Forelimb muscle (tissue), 1 donor: ENCODE measurements at regions not wholly inside any gene's neighbourhood (a gene's known extent, or its start where the extent isn't known, plus 50 kb on each side); places are given as distances from the start of the nearest gene placed in this dataset.
"Not testable (repeated sequence)": the region's sequence is repeated elsewhere in the genome, so short reads cannot be mapped to it uniquely, and the experiment has no call there.

Source experiments
- DNase-seq: peaks from one replicate; pipeline ENCODE4 v3.0.0-alpha.2; 2013; ENCODE audit warnings: low read depth

DNA sequence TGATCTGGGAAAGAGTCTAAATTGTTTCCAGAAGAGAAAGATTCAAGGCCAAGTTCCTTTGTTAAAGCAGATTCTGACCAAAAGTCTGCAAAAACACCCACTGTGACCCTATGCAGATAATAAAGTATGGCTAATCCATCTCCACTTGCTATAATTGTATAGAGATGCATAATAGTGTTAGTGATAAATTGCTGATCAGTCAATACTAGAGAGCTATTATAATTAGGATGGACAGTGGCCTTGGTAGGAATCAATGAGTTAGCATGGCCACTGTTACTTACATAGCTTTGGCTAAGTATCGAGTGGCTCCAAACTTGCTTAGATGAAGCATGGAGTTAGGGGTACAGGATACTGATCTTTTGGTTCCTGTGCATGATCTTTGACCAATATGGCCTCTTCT, 683.4 kb upstream of the MEF2C start:
- no peak for DNase-seq

DNA sequence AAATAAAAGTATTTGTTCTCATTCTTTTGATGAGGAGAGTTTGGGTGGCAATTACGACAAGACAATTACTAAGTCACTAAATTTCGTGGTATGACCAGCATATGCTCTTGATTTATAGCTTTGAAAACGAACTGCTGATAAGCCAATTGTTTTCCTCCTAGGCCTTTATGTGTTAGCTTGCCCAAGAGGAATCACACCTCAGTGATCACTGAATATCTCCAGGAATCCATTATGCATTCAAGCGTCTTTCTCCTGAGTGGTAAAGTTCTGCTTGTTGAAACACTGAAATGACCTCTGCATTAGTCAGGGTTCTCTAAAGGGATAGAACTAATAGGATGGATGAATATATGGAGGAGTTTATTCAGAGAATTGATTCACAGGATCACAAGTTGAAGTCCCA, 677.7 kb upstream of the MEF2C start:
- no peak for DNase-seq

DNA sequence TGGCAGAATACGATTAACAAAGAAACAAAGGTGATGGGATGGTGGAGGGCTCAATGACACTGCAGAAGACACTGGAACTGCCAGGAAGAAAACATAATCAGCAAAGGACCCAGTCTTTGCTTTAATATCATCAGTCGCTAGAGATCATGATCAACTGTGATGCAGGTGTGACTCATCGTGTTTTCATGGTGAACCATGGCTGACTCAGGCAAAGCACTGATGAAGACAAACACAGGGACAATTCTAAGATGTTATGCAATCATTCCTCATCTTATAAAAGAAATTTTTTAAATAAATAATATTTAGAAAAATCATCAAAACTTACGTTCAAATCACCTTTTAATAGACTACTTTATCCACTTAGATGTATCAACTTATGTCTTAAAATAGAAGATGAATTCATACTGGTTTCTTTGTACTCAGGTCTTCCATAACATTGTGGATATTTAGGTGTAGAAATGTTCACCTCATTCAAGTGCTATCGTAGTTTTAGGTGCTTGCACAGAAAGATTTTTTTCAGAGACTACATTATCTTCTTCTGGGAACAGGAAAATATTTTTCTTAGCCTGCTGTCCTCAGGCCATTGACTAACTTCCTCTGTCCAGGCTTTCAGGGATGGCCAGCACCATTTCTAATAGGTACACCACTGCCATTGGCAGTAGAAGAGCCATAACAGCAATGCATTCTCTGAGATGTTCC, 673.4 kb upstream of the MEF2C start:
- DNase-seq, result no peak

DNA sequence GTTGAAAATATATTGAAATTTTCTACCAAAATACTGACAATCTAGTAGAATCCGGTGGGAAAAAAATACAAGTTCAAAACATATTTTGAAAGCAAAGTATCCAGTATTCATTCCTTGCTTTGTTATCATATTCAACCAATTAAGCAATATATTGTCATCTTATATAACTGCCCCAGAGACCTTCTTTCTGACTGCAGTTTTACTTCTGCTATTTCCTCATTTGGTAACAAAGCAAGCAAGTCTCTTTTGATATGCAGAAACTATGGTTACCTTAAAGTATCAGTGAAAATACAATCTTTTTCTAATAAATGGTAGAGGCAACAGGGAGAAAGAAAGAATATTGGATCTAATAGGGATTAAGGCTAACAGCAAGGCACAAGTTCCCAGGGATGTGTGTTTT, 663.7 kb upstream of the MEF2C start:
- no peak for DNase-seq

DNA sequence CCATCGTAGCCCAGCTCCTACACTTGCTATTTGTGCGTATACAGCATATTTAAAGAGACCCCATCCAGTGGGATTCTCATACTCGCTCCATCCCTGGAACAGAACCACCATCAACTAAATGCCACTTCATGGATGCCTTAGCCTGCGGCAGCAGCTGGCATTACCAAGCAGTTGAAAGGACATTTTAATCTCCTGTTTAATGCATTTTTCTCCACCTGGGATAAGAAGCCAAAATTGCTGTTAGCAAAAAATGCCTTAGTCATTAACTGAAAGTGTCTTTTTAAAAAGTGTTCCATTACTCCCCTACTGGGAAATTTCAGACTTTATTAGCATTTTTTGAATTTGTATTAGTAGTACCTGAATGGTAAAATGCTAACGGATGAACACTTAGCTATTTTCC, 662.6 kb upstream of the MEF2C start:
- no peak for DNase-seq

DNA sequence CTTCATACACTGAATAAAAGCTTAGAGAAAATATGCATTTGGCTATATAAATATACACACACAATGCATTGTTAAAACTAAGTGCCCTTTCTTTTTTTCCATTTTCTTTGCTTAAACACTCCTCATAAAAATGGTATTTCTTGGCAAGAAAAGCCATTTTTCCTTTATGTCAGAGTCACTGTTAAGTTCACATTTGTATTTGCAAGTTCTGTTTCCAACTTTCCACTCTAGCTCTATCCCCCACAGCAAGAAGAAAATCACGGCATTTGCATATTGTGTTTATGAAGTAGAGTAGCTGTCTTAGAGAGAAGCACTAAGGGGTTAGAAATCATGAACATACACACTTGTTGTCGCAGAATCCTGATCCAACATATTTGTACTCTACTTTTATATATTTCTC, 662.1 kb upstream of the MEF2C start:
- DNase-seq, result peak; percentile 51

DNA sequence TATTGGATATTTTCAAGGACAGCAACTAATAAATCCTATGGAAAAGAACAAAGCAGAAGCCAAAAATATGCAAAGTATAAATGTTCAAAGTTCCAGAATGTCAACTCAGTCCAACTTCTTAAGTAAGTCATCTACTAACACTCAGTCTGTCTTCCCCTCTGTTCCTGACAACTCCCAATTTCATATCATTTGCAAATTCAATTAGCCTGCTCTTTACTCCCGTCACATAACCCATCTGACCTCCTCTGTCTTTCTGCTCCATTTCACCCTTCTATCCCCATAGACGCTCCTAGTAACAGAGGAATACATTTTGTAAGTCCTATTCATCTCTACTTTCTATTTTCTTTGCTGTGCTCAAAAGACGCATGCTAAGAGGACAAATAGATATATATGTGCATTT, 659.8 kb upstream of the MEF2C start:
- no peak for DNase-seq

DNA sequence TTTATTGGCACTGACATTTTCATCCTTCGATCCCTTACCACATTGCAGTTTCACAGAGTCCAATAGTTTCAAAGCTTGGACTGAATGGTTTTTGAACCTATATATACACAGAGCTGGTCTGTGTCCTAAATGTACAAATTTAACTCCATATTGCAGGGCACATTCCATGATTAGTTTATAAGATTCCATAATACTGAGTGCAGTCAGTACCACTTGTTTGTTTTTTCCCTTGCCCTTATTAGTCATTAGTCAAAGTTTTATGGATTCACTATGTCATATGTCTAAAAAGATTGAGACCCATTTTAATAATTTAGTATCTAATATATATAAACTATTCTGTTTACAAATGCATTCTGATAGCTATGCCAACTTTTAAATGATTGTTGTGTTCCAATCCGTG, 654.8 kb upstream of the MEF2C start:
- no peak for DNase-seq

DNA sequence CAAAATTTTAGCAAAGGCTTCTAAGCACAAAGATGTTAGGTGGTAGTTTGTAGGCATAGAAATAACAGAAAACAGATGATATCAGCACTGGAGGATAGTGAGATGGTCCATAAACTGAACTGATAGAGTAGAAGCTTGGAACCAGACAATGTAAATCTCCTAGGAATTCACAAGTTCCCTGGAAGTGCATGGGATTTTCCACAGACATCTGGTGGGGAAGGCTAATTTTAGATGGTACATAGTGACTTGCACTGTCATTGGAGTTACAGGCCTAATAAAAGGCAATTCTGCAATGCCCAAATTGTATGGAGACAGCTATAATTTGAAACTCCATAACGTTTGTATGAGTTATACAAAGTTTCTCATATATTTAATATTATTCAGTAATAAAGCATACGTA, 653.0 kb upstream of the MEF2C start:
- no peak for DNase-seq

DNA sequence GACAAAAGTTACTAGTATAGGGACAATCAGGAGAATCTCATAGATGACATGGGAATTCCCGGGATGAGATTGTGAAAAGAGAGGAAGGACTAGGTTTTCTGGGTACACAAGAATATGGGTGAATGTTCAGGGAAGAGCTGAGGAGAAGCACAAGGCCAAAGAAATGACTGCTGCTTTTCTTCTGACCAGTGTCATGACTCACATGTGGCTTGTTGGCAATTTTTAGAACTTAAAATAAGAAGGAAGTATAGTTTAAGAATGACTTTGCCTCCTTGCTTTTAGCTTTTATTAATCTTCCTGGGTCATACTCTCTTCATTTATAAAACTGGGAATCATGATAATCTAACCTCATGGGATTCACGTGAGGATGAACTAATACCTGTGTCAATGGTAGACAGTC, 652.4 kb upstream of the MEF2C start:
- no peak for DNase-seq

DNA sequence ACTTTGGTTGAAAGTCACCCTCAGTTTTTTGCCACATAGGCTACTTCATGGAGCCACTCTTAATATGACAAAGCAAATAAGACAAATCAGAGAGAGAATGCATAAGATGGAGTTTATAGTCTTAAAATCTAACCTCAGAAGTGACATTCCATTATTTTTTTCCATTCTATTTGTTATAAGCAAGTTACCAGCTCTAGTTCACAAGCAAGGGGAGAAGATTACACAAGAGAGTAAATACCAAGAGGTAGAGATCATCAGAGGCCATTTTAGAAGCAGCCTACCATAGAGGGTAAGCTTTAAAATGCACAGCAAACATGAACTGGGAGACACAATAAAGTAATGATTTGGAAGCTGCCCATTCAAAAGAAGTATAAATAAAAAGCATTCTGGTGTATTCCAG, 651.3 kb upstream of the MEF2C start:
- DNase-seq, result no peak

DNA sequence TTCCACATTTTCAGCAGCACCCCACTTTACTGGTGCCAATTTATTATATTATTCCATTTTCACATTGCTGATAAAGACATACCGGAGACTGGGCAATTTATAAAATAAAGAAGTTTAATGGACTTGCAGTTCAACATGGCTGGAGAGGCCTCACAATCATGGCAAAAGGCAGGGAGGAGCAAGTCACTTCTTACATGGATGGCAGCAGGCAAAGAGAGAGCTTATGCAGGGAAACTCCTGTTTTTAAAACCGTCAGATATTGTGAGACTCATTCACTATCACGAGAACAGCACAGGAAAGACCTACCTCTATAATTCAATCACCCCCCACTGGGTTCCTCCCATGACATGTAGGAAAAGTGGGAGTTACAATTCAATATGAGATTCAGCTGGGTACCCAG, 641.8 kb upstream of the MEF2C start:
- DNase-seq, result no peak

DNA sequence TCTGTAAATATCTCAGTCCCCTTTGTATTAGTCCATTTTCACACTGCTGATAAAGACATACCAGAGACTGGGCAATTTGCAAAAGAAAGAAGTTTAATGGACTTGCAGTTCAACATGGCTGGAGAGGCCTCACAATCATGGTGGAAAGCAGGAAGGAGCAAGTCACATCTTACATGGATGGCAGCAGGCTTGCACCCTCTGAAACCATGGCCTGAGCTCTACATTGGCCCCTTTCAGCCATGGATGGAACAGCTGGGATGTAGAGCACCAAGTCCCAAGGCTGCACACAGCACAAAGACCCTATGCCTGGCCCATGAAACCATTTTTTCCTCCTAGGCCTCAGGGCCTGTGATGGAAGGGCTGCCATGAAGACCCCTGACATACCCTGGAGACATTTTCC, 640.9 kb upstream of the MEF2C start:
- DNase-seq, result not testable (repeated sequence)

DNA sequence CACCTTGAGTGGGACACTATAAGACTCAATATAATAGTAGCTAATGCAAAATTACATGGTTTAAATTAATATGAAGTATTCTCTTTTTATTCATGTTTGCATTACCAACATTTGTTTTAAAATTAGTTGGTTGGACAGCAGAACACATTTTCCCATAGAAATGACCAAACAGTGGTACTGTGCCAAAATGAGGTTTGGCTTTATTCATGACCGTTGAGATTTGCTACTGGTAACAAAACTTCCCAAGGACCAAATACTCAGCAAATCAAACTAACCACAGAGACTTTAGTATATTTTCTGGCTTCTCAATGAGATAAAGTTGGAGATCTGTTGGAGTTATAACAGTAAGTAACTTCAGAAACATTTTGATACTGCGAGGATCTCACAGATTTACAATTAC, 637.8 kb upstream of the MEF2C start:
- DNase-seq, result no peak

DNA sequence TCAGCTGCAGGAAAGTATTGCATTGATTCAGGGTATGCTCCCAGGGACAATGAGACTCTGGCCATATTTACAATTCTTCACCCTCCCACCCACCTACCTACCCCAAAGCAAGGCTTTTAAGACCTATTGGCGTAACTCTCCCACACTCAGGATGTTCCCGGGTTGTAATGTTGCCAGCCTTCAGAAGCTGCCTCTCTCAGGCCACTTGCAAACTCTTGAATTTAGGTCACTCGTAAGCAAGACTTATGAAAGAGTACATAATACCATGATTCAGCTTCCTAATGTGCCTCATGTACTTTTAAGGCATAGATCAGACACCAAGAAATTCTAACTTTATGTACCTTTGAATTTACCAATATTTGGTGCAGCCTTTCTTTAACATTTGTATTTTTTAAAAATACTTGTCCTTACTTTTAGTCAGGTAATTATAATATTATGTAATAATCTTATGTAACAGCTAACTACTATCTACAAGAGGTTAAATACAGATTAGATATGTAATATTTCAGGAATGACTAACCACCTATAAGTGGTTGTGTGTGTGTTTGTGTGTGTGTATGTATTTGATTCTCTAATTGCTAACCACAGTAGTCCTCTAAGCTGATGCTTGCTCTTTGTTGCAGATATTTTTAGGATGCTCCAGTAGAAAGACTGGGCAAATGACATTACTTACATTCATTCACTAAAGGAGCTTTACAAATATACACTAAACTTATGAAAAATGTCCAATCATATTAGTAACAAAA, 630.5 kb upstream of the MEF2C start:
- no peak for DNase-seq

DNA sequence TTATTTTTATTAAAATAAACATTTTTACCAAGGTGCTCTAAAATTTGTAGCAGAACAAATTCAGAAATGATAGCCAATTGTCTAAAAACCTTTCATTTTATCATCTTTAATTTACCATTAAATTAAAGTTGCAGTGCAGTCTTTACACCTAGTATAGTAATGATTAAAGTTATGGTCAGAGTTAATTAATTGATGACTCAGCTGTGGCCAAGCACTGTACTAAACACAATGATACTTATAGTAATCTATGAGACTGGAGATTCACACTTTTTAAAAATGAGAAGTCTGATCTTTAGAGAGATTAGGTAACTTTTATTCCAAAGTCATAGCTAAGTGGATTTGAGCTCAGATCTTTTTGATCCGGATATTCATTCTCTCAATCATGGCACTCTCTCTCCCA, 621.1 kb upstream of the MEF2C start:
- DNase-seq, result no peak

DNA sequence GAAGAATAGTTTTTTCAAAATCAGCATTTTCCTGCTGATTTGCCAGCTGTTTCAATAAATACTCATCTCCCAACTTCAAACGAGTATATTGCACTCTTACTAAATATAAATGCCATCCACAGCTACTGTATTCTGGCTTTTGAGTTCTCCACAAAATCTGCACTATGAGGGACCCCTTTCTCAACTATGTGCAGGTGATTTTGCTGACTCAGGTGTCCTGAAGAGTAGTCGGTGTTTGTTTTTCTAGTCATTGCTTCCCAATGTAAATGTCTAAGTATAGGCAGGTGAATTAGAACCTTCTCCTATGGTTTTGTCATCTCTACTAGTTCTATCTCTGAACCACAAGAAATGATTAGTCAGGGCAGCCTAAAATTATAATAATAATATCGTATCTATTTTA, 616.8 kb upstream of the MEF2C start:
- no peak for DNase-seq

DNA sequence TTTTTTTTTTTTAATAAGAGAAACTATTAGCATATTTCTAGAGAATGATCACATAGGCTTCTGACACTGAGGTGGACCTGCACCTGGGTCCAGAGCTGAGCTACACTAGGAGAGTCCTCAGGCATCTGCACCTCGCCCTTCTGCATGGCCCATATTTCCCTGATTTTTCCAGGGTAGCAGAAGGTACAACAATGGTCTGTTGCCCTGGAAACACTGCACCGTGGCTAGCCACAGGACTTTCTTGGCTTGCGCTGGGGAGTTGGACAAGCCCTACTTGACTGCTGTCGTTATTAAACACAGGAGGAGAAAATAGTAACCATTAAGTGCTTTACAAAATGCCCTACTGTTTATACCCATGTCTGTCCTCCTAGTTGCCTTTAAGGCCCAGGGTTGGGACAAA, 615.7 kb upstream of the MEF2C start:
- DNase-seq, result no peak

DNA sequence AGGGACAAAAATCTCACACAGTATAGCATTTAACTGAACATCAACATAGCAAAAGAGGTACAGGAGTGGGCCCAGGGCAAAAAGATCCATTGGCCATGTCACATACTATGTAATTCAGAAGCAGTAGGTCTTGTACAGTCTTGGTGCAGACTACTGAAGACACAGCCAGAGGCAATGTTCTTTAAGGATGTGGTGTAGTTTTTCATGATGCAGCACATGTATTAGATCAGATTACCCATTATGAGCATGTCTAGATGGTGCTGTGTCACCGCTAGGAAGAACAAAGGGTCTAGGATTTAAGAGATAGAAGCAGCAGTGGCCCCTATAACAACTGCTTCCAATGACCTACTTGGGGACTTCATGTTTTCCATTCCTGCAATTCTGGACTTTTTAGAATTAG, 610.4 kb upstream of the MEF2C start:
- DNase-seq, result no peak

DNA sequence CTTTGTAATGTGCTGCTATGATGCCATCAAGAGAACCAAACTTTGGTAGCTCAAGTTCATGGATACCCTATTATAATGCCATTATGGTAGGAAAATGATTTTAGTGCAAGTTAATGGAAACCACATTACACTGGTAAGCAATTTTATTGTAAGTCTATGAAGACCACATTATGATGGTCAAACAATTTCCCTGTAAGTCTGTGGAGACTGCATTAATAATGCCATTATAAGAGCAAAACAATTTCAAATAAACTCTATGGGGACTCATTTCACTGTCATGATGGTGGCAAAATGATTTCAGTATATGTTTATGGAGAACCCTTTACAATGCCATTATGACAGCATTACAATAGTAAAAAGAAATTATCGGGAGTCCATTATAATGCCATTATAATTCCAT, 602.0 kb upstream of the MEF2C start:
- DNase-seq, result no peak

DNA sequence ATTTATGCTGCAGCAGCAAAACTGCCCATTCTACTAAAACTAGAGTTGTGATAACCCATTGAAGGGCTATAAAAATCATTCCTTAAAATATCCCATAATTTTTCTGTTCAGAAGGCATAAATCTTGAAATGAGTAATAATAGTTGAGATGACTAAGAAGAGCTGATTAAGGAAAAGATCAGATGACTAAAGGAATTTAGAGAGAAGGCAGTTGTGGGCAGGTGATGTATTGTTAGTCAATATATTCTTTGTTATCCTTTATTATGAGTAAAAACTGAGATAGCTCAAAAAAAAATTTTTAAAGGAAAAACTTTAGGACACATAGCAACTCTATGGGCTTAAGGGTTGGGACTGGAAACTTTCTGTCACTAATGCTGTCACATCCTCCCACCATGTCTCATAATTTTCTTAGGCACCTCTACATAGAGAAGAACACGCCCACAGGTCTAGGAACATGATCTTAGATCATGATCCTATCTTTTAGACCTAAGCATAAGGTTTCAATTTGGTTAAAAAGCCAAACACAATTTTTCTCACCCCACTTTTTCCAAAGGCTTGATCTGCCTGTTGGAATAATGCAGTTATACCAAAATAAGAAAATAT, 597.5 kb upstream of the MEF2C start:
- no peak for DNase-seq

DNA sequence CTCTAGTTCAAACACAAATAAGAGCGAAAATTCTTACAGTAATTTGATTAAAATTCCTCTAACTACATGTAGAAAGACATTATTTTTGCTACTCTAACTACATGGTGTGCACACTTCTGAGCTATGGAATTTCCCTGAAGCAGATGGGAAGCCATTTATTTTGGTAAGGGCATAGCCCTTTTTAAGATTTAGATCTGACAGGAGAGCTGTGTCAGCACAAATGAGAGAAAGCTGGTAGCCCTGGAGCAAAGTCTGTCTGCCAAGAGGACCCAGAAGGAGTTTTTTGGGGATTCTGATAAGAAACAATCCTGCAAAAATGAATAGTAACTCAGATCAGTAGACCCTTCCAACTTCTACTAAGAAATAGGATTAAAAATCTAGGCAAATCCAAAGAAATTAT, 595.9 kb upstream of the MEF2C start:
- no peak for DNase-seq

DNA sequence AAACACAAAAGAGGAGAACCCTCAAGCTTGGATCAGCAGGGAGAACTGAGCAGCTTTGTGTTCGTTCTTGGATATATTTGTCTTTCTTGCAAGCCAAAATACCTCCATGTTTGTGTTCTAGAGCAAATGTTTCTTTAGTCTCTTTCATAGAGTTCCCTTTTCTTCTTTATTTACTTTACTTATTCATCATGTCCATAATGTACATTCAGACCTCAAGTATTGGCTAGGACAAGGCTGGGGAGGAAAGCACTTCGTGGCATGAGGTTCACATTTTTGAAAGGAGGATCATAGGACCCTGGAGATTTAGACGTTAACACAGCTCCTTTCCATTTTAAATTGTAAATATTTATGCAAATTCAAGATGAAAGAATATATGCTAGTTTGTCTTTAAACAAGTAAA, 590.2 kb upstream of the MEF2C start:
- no peak for DNase-seq
